ENCODE measurements at regions not wholly inside any gene's neighbourhood (a gene's known extent, or its start where the extent isn't known, plus 50 kb on each side); places are given as distances from the start of the nearest gene placed in this dataset.

DNA sequence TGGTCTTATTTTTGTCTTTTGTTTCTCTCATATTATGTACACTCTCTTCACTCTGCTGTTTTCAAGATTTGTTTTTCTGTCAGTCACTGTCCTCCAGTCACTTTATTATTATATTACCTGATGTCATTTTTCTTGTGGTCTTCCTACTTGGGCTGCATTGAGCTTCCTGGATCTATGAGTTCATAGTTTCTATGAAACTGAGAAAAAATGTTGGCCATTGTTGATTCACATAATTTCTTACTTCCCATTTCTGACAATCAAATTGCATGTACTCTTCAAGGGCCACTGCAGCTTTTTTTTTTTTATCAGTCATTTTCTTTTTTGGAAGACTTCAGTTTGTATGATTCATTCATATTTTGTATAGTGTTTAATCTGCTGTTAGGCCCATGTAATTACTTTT lies 1180.6 kb upstream of the GBE1 start:
- no peak for DNase-seq (ENCODE audit: low spot score)
- FAIRE-seq: no peak

DNA sequence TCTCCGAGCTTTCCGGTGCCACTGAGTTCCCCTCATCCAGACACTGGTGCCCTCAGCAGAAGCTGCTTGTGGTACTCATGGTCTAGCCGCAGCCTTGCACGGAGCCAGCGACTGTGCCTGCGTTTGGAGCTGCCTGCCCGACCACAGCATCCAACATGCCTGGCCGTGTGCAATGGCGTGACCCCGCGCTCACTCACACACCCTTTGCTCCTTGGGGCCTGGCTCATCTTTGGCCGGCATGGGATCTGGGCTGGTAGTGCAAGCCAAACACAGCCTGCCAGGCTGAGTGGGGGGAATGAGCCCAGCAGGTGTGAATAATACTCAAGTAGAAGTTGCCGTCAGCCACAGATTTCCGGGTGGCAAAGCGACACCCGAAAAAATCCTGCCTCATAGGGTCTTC lies 1178.7 kb upstream of the GBE1 start:
- DNase-seq (ENCODE audit: low spot score): no peak
- FAIRE-seq: no peak

DNA sequence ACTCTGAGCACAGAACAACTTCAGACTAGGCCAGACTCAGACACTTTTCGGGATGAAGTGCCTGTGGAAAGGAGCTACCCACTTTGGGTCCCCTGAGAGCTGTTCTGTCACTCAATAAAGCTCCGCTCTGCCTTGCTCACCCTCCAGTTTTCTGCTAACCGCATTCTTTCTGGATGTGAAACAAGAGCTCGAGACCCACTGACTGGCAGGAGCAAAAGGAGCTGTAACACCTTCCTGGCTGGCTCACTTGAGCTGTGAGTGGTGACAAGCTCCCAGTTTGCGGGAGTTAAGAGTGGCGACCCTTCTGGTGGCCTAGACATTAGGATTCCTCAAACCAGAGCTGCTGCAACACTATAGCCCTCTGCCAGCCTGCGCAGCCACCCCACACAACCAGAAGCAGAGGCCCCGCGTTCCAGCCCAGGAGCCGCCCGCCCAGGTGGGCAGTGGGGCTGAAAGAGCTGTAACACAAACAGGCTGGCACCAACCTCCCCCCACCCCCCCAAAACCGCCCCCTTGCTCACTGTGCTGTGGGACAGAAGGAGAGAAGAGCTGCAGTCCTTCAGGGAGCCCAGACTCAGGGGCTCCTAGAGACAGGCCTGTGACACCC lies 1178.1 kb upstream of the GBE1 start:
- DNase-seq (ENCODE audit: low spot score): no peak
- no peak for FAIRE-seq

DNA sequence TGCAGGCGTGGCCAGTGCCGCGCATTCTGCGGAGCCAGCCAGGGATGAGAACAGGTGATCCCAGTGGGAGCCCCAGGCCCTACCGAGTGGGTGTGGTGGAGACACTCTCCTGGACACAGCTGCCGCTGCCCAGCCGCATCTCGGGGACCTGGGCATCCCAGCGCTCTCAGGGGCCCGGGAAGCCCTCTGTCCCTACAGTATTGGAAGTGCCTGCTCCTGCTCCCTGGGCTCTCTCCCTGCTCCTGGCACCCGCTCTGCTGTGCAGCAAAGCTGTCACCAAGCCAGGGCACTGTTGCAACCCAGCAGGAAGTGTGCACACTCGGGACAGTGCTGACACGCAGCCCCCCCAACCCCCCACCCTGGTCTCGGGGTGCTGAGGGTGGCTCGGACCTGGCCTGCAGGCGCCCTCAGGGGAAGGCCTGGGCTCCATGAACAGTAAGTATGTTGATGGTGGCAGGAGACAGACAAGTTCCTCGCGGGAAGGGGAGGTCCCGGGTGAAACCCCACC lies 1177.4 kb upstream of the GBE1 start:
- FAIRE-seq (no peak), DNase-seq (ENCODE audit: low spot score) (no peak)

DNA sequence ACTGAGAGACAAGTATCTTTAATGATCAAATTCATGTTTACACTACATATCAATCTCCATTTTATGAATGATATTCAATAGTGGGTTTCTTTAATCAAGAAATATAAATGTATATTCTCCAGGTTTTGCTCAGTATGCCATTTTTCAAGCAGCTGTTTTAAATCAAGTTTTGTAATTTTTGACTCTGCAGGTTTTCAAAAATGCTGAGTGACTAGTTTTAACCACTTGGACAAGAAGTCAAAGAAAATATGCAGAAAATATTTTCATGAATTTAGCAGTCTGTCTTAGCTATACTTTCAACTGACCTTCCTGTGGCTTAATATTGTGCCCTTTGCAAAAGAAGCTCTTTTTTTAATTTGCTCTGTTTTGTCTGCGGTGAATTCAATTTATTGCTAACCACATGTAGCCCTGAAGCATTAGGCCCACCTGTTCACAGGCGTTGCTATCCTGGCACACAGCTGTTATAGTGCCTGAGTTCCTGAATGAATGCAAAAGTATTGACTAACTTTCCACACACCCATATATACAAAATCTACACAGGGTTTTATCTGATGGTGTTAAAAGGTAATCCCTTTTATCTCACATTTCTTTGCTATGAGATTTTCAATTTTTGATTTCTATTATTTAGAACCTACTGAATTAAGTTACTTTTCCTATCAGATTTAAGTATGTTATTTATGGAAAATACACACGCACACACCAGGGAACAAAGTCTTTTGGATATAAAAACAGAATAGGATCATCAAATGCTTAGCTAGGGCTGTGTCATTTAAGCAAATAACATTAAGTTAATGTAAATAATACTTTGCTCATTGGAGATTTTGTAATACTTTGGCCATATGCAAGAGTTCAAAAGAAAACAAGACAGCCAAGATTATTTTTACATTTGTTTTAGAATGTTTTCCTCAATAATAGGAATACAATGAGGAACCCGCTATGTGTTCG lies 1166.1 kb upstream of the GBE1 start:
- FAIRE-seq: no peak
- DNase-seq (ENCODE audit: low spot score): no peak

DNA sequence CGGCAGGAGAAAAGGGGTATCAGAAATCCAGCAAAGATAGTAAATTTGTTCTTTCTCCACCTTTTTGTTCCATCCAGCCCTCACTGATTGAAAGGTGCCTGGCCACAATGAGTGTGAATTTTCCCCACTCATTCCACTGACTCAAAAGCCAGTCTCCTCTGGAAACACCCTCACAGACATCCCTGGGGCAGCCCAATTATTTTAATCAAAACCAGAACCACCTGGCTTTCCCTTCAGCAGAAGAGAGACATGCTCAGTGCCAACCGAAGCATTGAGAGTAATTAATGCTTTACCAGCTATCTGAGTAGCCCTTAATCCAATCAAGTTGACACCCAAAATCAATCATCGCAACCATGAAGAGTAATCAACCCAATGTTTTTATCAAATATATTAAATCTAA lies 1129.6 kb upstream of the GBE1 start:
- DNase-seq (ENCODE audit: low spot score): no peak
- no peak for FAIRE-seq

DNA sequence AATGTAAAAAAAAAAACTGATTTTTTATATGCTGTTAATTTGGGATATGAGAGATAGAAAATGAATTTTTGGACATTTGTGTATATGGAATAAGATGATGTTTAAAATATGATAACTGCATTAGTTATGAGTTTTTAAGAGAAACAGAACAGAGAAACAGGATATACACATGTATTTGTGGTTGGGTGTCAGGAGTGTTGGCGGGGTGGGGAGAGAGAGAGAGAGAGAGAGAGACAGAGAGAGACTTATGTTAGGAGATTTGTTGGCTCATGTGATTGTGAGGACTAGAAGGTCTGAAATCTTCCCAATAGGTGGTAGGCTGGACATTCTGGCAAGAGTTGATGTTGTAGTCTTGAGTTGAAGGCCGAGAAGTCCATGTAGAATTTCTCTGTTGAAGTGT lies 1121.6 kb upstream of the GBE1 start:
- DNase-seq (ENCODE audit: low spot score) (no peak), FAIRE-seq (no peak)

DNA sequence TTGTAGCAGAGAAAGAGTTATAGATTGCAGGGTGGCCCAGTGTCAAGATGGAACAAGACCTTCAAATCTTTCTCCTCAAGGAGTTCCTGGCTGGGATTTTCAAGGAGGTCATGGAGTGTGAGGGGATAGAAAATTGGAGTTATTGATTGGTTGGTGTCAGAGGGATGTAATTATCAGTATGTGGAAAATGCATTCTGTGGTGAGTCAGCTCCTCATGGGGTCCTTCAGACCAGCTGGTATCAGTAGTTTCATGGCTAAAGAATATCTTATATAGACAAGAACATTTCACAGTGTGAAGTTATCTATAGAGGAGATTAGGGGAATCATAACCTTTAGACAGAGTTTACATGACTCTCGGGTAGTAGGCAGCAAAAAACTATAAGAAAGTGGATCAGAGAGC lies 1114.0 kb upstream of the GBE1 start:
- DNase-seq (ENCODE audit: low spot score) (no peak), FAIRE-seq (no peak)

DNA sequence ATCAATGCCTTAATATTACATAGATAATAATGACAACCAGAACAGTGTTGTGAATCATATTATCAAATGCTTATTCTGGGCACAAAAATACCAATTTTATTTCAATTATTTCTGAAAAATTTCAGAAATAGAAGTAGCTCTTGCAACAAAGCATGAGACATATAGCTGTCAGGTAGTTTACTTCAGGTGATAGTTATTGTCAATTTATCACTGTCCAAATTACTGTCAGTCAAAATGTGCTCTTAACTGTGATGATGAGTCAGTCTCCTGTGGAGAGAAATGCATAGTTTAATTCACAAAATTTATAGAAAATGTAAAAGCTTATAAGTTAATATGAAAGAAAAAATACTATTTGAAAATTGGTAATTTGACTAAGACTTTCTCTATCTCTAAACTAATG lies 1078.4 kb upstream of the GBE1 start:
- DNase-seq (ENCODE audit: low spot score): no peak
- FAIRE-seq: no peak

DNA sequence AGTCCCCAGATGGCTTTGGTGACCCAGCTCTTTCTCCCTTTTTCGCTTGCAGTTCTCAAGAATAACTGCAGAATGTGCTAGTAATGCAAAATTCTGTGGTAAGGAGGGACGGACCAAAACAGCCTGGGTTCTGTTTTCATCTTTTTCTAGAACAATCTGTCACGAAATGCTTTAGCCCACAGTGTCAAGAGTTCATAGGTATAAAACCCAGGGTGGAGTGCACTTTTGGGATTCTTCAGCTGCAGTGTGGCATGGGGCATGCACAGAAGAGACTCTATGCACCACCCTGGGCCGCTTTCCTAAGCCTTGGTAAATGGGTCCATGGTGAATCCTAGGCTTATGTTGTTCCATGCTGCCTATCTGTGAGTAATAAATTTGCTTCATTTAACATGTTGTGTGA lies 1072.7 kb upstream of the GBE1 start:
- DNase-seq (ENCODE audit: low spot score) (no peak), FAIRE-seq (no peak)

DNA sequence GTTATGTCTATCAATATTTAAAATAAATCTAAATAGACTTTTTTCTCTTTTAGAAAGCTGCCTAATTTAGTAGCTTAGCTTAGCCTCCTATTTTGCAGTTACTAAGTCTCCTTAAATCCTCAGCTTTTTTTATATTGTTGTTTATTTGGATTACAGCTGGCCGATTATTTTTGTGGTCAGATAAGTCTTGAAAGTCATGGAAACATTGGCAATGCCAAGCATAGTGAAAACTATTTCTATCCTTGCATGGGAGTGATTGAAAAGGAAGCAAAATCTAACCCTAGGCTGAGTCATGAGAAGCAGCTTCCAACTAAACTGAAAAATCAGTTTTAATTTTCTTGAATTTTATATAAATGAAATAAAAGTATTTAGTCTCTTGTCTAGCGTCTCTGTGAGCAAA lies 1063.0 kb upstream of the GBE1 start:
- DNase-seq (ENCODE audit: low spot score) (no peak), FAIRE-seq (no peak)

DNA sequence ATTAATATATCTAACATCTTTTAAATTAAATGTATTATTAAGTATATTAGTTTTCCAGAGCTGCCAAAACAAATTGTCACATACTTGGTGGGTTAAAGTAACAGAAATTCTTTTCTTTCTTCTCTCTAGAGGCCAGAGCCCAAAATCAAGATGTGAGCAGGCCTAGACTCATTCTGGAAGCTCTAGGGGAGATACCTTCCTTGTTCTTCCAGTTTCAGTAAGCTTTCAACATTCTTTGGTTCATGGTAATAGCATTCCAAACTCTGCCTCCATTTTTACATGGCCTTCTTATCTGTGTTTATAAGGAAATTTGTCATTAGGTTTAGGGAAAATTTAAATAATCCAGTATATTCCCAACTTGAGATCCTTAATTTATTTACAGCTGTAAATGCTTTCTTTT lies 1054.6 kb upstream of the GBE1 start:
- DNase-seq (ENCODE audit: low spot score) (no peak), FAIRE-seq (no peak)

DNA sequence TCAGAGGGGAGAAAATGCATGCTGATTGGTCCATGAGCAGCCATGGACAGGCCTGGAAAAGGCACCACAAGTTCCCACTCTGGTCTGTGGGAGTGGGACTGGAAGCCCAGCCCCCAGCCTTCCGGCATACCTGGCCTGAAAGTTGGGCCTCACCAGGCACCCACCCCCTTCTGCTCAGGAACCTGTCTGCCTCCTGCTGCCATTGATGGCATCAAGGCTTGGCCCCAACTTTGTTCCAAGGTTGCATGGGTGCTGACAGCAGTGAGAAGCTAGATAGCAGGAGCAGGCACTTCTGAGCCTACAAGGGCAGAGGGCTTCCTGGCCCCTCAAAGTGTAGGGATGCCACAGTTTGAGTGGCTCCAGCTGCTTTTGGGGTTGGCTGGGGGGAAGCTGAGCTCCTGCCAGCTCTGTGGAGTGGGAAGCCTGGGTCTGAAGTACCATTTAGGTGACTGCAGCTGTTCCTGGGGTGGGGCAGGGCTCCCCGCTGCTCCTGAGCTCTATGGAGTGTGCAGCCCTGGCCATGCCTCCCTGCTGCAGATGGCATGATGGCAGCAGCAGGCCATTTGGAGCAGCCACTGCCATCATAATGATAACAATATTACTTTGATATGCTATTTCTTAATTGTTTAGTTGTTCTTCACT lies 1054.1 kb upstream of the GBE1 start:
- FAIRE-seq: no peak
- DNase-seq (ENCODE audit: low spot score): no peak

DNA sequence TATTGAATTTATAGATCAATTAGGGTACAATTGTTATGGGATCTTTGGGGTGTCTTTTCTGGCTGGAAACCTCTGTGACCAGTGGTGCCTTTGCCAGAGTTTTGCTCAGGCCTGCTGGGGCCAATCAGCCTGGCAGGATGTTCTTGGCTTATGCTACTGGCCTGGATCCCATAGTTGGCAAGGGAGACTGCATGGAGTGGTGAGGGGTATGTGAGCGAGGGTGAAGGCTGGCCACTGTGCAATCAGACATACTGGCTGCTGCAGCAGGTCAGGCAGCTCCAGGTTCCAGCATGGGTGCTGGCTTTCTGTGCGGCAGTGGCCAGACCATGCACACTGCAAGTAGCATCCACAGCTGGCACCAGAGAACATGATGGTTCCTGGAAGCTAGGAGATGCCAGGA lies 1053.2 kb upstream of the GBE1 start:
- no peak for DNase-seq (ENCODE audit: low spot score)
- no peak for FAIRE-seq

DNA sequence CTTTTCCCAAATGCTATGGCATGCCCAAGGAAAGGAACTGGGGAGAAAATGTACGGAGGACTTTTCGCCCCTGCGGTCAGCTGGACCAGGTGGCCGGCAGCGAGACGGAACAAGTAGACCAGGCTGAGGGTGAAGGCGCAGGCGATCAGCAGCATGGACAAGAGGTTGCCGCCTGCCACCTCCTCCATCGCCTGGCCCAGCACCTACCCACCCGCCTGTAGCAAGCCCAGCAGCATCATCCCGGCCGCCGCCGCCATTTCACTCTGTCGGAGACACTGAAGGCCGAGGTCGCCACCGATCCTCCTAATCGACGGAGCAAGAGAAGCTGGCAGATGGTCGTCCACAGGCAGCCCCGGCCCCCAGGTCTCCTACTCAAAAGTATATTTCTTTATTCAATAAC lies 1046.3 kb upstream of the GBE1 start:
- FAIRE-seq (no peak), DNase-seq (ENCODE audit: low spot score) (no peak)

DNA sequence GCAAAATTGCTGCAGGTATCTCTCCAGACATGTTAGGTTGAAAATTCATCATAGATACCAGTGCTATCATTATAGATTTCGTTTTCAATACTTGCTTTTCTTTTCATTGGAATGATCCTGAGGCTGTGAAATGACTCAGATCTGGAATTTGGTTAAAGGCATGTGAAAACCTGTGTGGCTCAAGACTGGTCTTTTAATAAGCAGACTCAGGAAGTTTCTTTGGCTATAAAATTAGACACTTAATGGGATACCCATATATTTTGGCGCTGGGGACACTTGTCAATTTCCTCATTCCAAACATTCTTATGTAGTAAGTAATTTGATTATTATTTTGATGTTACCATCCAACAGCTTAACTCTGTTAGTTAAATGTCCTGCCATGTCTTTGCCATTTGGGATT lies 1041.1 kb upstream of the GBE1 start:
- DNase-seq (ENCODE audit: low spot score): no peak
- no peak for FAIRE-seq

DNA sequence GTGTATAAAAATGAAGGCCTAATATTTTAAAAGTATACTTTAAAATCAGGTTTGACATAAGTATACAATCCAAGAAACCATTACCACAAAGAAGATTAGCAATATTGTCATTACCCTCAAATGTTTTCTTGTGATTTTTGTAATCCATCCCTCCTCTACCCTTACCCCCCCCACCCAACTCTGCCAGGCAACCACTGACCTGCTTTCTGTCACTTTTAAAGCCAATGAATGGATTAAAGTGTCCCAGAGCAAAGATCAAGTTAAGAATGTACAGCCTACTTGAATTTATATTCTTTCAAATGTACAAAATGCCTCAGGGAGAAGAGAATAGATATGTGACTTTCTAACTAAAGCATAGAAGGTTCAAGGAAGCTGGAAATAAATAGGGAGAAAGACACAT lies 1038.8 kb upstream of the GBE1 start:
- DNase-seq (ENCODE audit: low spot score) (no peak), FAIRE-seq (no peak)

DNA sequence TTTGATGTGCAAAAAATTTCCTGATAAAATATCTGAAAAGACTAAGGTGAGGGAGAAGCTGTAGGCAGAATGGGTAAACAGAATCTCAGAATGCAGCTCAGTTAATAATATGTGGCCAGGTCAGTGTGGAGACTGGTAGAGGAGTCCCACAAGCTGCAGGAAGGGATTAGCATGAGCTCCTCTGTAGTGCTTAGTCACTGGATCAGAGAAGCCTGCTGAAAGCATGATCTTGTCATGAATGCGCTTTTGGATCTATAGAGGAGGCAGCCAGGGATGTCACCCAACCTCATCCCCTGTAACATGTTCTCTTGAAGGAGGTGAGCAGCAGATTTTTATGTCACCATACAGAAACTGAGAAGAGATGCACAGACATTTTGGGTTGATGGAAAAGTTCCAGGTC lies 1035.3 kb upstream of the GBE1 start:
- DNase-seq (ENCODE audit: low spot score) (no peak), FAIRE-seq (no peak)

DNA sequence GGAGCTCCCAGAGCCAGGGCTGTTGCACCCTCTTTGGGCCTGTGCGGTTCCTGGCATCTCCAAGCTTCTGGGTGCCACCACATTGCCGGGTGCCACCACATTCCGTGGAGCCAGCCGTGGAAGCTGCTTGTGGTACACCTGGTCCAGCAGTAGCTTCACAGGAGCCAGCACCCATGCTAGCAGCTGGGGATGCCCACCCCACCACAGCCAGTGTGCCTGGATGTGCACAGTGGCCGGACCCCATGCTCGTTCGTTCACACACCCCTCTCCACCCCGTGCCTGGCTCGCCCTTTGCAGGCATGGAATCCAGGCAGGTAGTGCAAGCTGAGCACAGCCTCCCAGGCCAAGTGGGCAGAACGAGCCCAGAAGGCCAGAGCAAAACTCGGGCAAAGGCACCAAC lies 1029.8 kb upstream of the GBE1 start:
- DNase-seq (ENCODE audit: low spot score): no peak
- FAIRE-seq: no peak

DNA sequence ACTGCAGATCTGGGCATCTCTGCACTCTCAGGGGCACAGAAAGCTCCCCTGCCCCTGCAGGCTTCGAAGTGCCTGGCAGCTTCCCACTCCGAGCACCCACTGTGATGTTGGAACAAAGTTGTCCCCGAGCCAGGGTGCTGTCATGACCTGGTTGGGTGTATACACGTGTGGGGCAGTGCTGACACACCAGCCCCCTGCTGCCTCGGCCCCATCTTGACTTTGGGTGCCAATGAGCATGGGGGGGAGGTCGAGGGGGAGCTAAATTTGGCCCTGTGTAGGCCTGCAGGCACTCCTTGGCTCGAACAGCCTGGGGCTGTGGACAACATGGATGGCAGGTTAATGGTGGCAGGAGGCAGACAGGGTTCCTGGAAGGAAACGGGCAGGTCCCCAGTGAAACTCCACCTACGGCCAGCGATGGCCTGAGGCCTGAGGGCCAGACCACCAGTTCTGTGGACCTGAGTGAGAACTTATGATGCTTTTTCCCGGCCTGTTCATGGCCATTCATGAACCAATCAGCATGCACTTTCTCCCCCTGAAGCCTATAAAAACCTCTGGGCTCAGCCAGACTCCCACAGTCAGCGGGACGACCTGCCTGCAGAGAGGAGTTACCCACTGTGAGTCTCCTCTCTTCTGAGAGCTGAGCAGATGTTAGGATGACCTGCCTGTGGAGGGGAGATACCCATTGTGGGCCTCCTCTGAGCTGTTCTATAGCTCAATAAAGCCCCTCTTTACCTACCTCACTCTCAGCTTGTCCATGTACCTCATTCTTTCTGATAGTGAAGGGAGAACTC lies 1029.1 kb upstream of the GBE1 start:
- FAIRE-seq (no peak), DNase-seq (ENCODE audit: low spot score) (no peak)

DNA sequence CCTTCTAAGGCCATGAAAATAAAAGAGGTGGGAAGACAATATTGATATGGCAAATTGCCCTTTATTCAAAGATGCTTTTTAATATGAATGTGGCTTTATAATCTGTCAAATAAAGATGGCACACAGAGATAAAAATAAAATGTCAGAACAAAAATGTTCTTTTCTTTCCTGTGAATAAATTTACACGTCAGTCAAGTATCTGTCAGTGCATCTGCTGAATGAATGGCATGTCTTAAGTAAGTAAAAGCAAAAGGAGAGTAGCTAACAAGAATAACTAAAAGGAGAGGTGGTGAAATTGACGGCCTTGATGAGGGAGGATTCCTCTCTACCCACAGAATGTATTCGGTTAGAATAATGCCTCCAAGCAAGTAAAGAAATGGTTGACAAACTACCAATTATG lies 1021.7 kb upstream of the GBE1 start:
- DNase-seq (ENCODE audit: low spot score) (no peak), FAIRE-seq (no peak)

DNA sequence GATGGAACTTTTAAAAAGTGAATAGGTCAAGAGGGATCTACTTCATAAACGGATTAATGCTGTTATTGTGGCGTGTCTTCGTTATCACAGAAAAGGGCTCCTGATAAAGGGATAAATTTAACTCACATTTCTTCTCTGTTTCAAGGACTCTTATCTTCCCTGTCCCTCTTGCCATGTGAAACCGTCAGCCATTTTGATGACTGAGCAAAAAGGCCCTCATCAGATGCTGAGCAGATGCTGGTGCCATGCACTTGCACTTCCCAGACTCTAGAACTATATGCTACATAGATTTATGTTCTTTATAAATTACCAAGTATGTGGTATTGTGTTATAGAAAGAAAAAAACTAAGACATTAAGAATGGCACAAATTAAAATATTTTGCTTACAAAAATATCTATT lies 1011.8 kb upstream of the GBE1 start:
- no peak for DNase-seq (ENCODE audit: low spot score)
- no peak for FAIRE-seq

All from RCC 7860 (cell line).